ENCODE measurements at regions not wholly inside any gene's neighbourhood (a gene's known extent, or its start where the extent isn't known, plus 50 kb on each side); places are given as distances from the start of the nearest gene placed in this dataset.
"Not testable (repeated sequence)": the region's sequence is repeated elsewhere in the genome, so short reads cannot be mapped to it uniquely, and the experiment has no call there.

GRCh38 chr13:58655086-58655485 is 1023.5 kb downstream of the PCDH17 start:
- intact Hi-C loops (cut with micrococcal nuclease) = no loop called here
- Mint-ChIP-seq H3K27ac (no peak overlapping the region), H3K4me1 (ENCODE audit: low read depth) (no peaks in the 10 kb centered on the region), H3K9me3 (peaks cover 6% of the 10 kb centered on the region), H3K27me3 (no peaks in the 10 kb centered on the region), H3K4me3 (no peak overlapping the region), H3K36me3 (no peaks in the 10 kb centered on the region)
- POLR2A ChIA-PET = no interaction called here
- CTCF ChIA-PET = no interaction called here
- no peak for DNase-seq

- Mint-ChIP-seq H3K9me3 (peaks cover 12% of the 10 kb centered on the region), H3K4me1 (ENCODE audit: low read depth) (no peaks in the 10 kb centered on the region), H3K27me3 (no peaks in the 10 kb centered on the region), H3K4me3 (no peak overlapping the region), H3K36me3 (no peaks in the 10 kb centered on the region), H3K27ac (no peak overlapping the region)
- CTCF ChIA-PET = no interaction called here
- DNase-seq = no peak
- intact Hi-C loops (cut with micrococcal nuclease) = no loop called here
- POLR2A ChIA-PET = no interaction called here
Measured at GRCh38 chr13:58660826-58661225, 1029.3 kb downstream of the PCDH17 start.

- POLR2A ChIA-PET = no interaction called here
- no peaks in the 10 kb centered on the region for H3K27me3 Mint-ChIP-seq
- intact Hi-C loops (cut with micrococcal nuclease) = no loop called here
- peaks cover 6% of the 10 kb centered on the region for H3K9me3 Mint-ChIP-seq
- H3K4me1 Mint-ChIP-seq (ENCODE audit: low read depth) = no peaks in the 10 kb centered on the region
- H3K36me3 Mint-ChIP-seq = no peaks in the 10 kb centered on the region
- H3K4me3 Mint-ChIP-seq = no peak overlapping the region
- H3K27ac Mint-ChIP-seq = no peak overlapping the region
- no peak for DNase-seq
- CTCF ChIA-PET = no interaction called here
Measured at GRCh38 chr13:58666331-58666730, 1034.8 kb downstream of the PCDH17 start.

- Mint-ChIP-seq H3K4me1 (ENCODE audit: low read depth) (no peaks in the 10 kb centered on the region), H3K36me3 (no peaks in the 10 kb centered on the region), H3K4me3 (no peak overlapping the region), H3K27me3 (no peaks in the 10 kb centered on the region), H3K9me3 (peaks cover 6% of the 10 kb centered on the region), H3K27ac (no peak overlapping the region)
- DNase-seq = no peak
- POLR2A ChIA-PET = no interaction called here
- intact Hi-C loops (cut with micrococcal nuclease) = no loop called here
- CTCF ChIA-PET = no interaction called here
Measured at GRCh38 chr13:58667096-58667495, 1035.6 kb downstream of the PCDH17 start.

GRCh38 chr13:58680115-58680514 is 1048.6 kb downstream of the PCDH17 start:
- ChIA-PET POLR2A (no interaction called here), CTCF (no interaction called here)
- no peaks in the 10 kb centered on the region for H3K36me3 Mint-ChIP-seq
- no peaks in the 10 kb centered on the region for H3K4me1 Mint-ChIP-seq (ENCODE audit: low read depth)
- H3K27ac Mint-ChIP-seq = no peak overlapping the region
- H3K27me3 Mint-ChIP-seq = no peaks in the 10 kb centered on the region
- peaks cover 10% of the 10 kb centered on the region for H3K9me3 Mint-ChIP-seq
- DNase-seq = no peak
- no peak overlapping the region for H3K4me3 Mint-ChIP-seq
- intact Hi-C loops (cut with micrococcal nuclease) = no loop called here

- ChIA-PET CTCF (no interaction called here), POLR2A (no interaction called here)
- peaks cover 10% of the 10 kb centered on the region for H3K9me3 Mint-ChIP-seq
Measured at GRCh38 chr13:58682616-58683015, 1051.1 kb downstream of the PCDH17 start.

GRCh38 chr13:58687148-58687547 is 1055.6 kb downstream of the PCDH17 start:
- ChIA-PET POLR2A (no interaction called here), CTCF (no interaction called here)
- H3K4me1 Mint-ChIP-seq (ENCODE audit: low read depth) = no peaks in the 10 kb centered on the region
- no peak overlapping the region for H3K4me3 Mint-ChIP-seq
- H3K36me3 Mint-ChIP-seq = no peaks in the 10 kb centered on the region
- no peak for DNase-seq
- peaks cover 5% of the 10 kb centered on the region for H3K9me3 Mint-ChIP-seq
- H3K27me3 Mint-ChIP-seq = no peaks in the 10 kb centered on the region
- H3K27ac Mint-ChIP-seq = no peak overlapping the region
- intact Hi-C loops (cut with micrococcal nuclease) = no loop called here

More at GRCh38 chr13:58682616-58683015, 1051.1 kb downstream of the PCDH17 start:
- DNase-seq = no peak
- H3K27me3 Mint-ChIP-seq = no peaks in the 10 kb centered on the region
- H3K4me3 Mint-ChIP-seq = no peak overlapping the region
- H3K36me3 Mint-ChIP-seq = no peaks in the 10 kb centered on the region
- intact Hi-C loops (cut with micrococcal nuclease) = no loop called here
- H3K4me1 Mint-ChIP-seq (ENCODE audit: low read depth) = no peaks in the 10 kb centered on the region
- no peak overlapping the region for H3K27ac Mint-ChIP-seq

GRCh38 chr13:58698531-58698930 is 1067.0 kb downstream of the PCDH17 start:
- no peaks in the 10 kb centered on the region for H3K36me3 Mint-ChIP-seq
- peaks cover 8% of the 10 kb centered on the region for H3K9me3 Mint-ChIP-seq
- H3K4me3 Mint-ChIP-seq = no peak overlapping the region
- H3K27me3 Mint-ChIP-seq = no peaks in the 10 kb centered on the region
- intact Hi-C loops (cut with micrococcal nuclease) = no loop called here
- H3K4me1 Mint-ChIP-seq (ENCODE audit: low read depth) = no peaks in the 10 kb centered on the region
- POLR2A ChIA-PET = no interaction called here
- H3K27ac Mint-ChIP-seq = no peak overlapping the region
- CTCF ChIA-PET = no interaction called here
- DNase-seq = no peak

GRCh38 chr13:58704953-58705352 is 1073.4 kb downstream of the PCDH17 start:
- Mint-ChIP-seq H3K9me3 (peaks cover 10% of the 10 kb centered on the region), H3K27ac (no peak overlapping the region), H3K4me3 (no peak overlapping the region), H3K36me3 (no peaks in the 10 kb centered on the region), H3K4me1 (ENCODE audit: low read depth) (no peaks in the 10 kb centered on the region), H3K27me3 (no peaks in the 10 kb centered on the region)
- intact Hi-C loops (cut with micrococcal nuclease) = no loop called here
- ChIA-PET CTCF (no interaction called here), POLR2A (no interaction called here)
- DNase-seq = no peak

GRCh38 chr13:58706421-58706820 is 1074.9 kb downstream of the PCDH17 start:
- no peak overlapping the region for H3K4me3 Mint-ChIP-seq
- peaks cover 14% of the 10 kb centered on the region for H3K9me3 Mint-ChIP-seq
- H3K27me3 Mint-ChIP-seq = no peaks in the 10 kb centered on the region
- ChIA-PET POLR2A (no interaction called here), CTCF (no interaction called here)
- no peaks in the 10 kb centered on the region for H3K4me1 Mint-ChIP-seq (ENCODE audit: low read depth)
- intact Hi-C loops (cut with micrococcal nuclease) = no loop called here
- H3K36me3 Mint-ChIP-seq = no peaks in the 10 kb centered on the region
- no peak overlapping the region for H3K27ac Mint-ChIP-seq
- no peak for DNase-seq

- ChIA-PET CTCF (no interaction called here), POLR2A (no interaction called here)
- DNase-seq = no peak
- no peak overlapping the region for H3K27ac Mint-ChIP-seq
- intact Hi-C loops (cut with micrococcal nuclease) = no loop called here
- H3K36me3 Mint-ChIP-seq = no peaks in the 10 kb centered on the region
- peaks cover 19% of the 10 kb centered on the region for H3K9me3 Mint-ChIP-seq
- H3K4me1 Mint-ChIP-seq (ENCODE audit: low read depth) = no peaks in the 10 kb centered on the region
- H3K4me3 Mint-ChIP-seq = no peak overlapping the region
- H3K27me3 Mint-ChIP-seq = no peaks in the 10 kb centered on the region
Measured at GRCh38 chr13:58712191-58712590, 1080.6 kb downstream of the PCDH17 start.

- POLR2A ChIA-PET; H3K27ac Mint-ChIP-seq; CTCF ChIA-PET; H3K36me3 Mint-ChIP-seq; H3K27me3 Mint-ChIP-seq; intact Hi-C loops (cut with micrococcal nuclease); H3K4me1 Mint-ChIP-seq (ENCODE audit: low read depth); DNase-seq; H3K4me3 Mint-ChIP-seq: not testable (repeated sequence)
- H3K9me3 Mint-ChIP-seq = peaks cover 16% of the 10 kb centered on the region
Measured at GRCh38 chr13:58714016-58714415, 1082.5 kb downstream of the PCDH17 start.

GRCh38 chr13:58721273-58721672 is 1089.7 kb downstream of the PCDH17 start:
- ChIA-PET CTCF (no interaction called here), POLR2A (no interaction called here)
- H3K4me1 Mint-ChIP-seq (ENCODE audit: low read depth) = no peaks in the 10 kb centered on the region
- intact Hi-C loops (cut with micrococcal nuclease) = no loop called here
- H3K36me3 Mint-ChIP-seq = no peaks in the 10 kb centered on the region
- no peak overlapping the region for H3K27ac Mint-ChIP-seq
- peaks cover 2% of the 10 kb centered on the region for H3K9me3 Mint-ChIP-seq
- H3K4me3 Mint-ChIP-seq = no peak overlapping the region
- H3K27me3 Mint-ChIP-seq = no peaks in the 10 kb centered on the region
- no peak for DNase-seq

- DNase-seq = no peak
- Mint-ChIP-seq H3K27ac (no peak overlapping the region), H3K4me1 (ENCODE audit: low read depth) (no peaks in the 10 kb centered on the region), H3K9me3 (peaks cover 4% of the 10 kb centered on the region), H3K4me3 (no peak overlapping the region), H3K36me3 (no peaks in the 10 kb centered on the region), H3K27me3 (no peaks in the 10 kb centered on the region)
- CTCF ChIA-PET = no interaction called here
- POLR2A ChIA-PET = no interaction called here
- intact Hi-C loops (cut with micrococcal nuclease) = no loop called here
Measured at GRCh38 chr13:58728126-58728525, 1096.6 kb downstream of the PCDH17 start.
